Activated T-helper 17 cell treated with anti-CD3 and anti-CD28 coated beads, Interleukin-2, amount 50 U/mL, for 72 hours (primary cell): ENCODE measurements at regions not wholly inside any gene's neighbourhood (a gene's known extent, or its start where the extent isn't known, plus 50 kb on each side); places are given as distances from the start of the nearest gene placed in this dataset.
A peak's percentile ranks its signal among the peaks of the same experiment; 100 is the strongest.
"Not testable (repeated sequence)": the region's sequence is repeated elsewhere in the genome, so short reads cannot be mapped to it uniquely, and the experiment has no call there.

Source experiments
- ATAC-seq: fragments of 150-1000 bp; cut with Tn5 transposase; replicated peaks from 2 replicates; pipeline ENCODE4 v1.10.0; 2021; ENCODE audit warnings: mild to moderate bottlenecking, moderate library complexity
- H3K27ac Mint-ChIP-seq: one replicate; pipeline ENCODE4 v1.8.0; 2022; ENCODE audit warnings: mixed read lengths
- H3K27me3 Mint-ChIP-seq: one replicate; pipeline ENCODE4 v1.8.0; 2022; ENCODE audit warnings: mixed read lengths
- H3K36me3 Mint-ChIP-seq: one replicate; pipeline ENCODE4 v1.8.0; 2022; ENCODE audit warnings: low read depth, mild to moderate bottlenecking, mixed read lengths
- H3K4me1 Mint-ChIP-seq: one replicate; pipeline ENCODE4 v1.8.0; 2022; ENCODE audit warnings: mixed read lengths
- H3K4me3 Mint-ChIP-seq: one replicate; pipeline ENCODE4 v1.8.0; 2022; ENCODE audit warnings: mild to moderate bottlenecking, mixed read lengths
- H3K9me3 Mint-ChIP-seq: one replicate; pipeline ENCODE4 v1.8.0; 2022; ENCODE audit warnings: mixed read lengths

- Mint-ChIP-seq H3K27me3 (no peaks in the 10 kb centered on the region), H3K4me3 (no peak overlapping the region), H3K36me3 (no peaks in the 10 kb centered on the region), H3K9me3 (peaks cover 10% of the 10 kb centered on the region), H3K27ac (no peak overlapping the region), H3K4me1 (no peaks in the 10 kb centered on the region)
- no peak for ATAC-seq
Measured at GRCh38 chr14:55977392-55978150, 140.6 kb upstream of the PELI2 start.

- no peaks in the 10 kb centered on the region for H3K4me1 Mint-ChIP-seq
- H3K9me3 Mint-ChIP-seq = peaks cover 10% of the 10 kb centered on the region
- no peaks in the 10 kb centered on the region for H3K36me3 Mint-ChIP-seq
- H3K27ac Mint-ChIP-seq = no peak overlapping the region
- no peak for ATAC-seq
- peaks cover under 1% of the 10 kb centered on the region for H3K27me3 Mint-ChIP-seq
- H3K4me3 Mint-ChIP-seq = no peak overlapping the region
Measured at GRCh38 chr14:55979096-55979495, 139.1 kb upstream of the PELI2 start.

GRCh38 chr14:55979781-55980180 lies 138.4 kb upstream of the PELI2 start:
- Mint-ChIP-seq H3K4me3 (no peak overlapping the region), H3K36me3 (no peaks in the 10 kb centered on the region), H3K27ac (no peak overlapping the region), H3K9me3 (peaks cover 10% of the 10 kb centered on the region), H3K4me1 (no peaks in the 10 kb centered on the region), H3K27me3 (peaks cover 7% of the 10 kb centered on the region)
- peak; percentile 13 for ATAC-seq

- H3K36me3 Mint-ChIP-seq = no peaks in the 10 kb centered on the region
- no peak overlapping the region for H3K4me3 Mint-ChIP-seq
- peaks cover 10% of the 10 kb centered on the region for H3K9me3 Mint-ChIP-seq
- H3K27ac Mint-ChIP-seq = no peak overlapping the region
- peaks cover 10% of the 10 kb centered on the region for H3K27me3 Mint-ChIP-seq
- peak; percentile 93 for ATAC-seq
- no peaks in the 10 kb centered on the region for H3K4me1 Mint-ChIP-seq
Measured at GRCh38 chr14:55980970-55981369, 137.2 kb upstream of the PELI2 start.

- Mint-ChIP-seq H3K36me3 (no peaks in the 10 kb centered on the region), H3K9me3 (peaks cover 3% of the 10 kb centered on the region), H3K27me3 (peaks cover 14% of the 10 kb centered on the region), H3K4me1 (no peaks in the 10 kb centered on the region), H3K27ac (no peak overlapping the region), H3K4me3 (no peak overlapping the region)
- no peak for ATAC-seq
Measured at GRCh38 chr14:55986069-55986468, 132.1 kb upstream of the PELI2 start.

GRCh38 chr14:56000846-56001245 lies 117.4 kb upstream of the PELI2 start:
- Mint-ChIP-seq H3K4me3 (no peak overlapping the region), H3K27ac (no peak overlapping the region), H3K4me1 (peaks cover 6% of the 10 kb centered on the region), H3K27me3 (peaks cover 55% of the 10 kb centered on the region), H3K36me3 (no peaks in the 10 kb centered on the region), H3K9me3 (peaks cover 5% of the 10 kb centered on the region)
- ATAC-seq = no peak

- H3K27me3 Mint-ChIP-seq = peaks cover 55% of the 10 kb centered on the region
Measured at GRCh38 chr14:56002342-56002741, 115.9 kb upstream of the PELI2 start.

GRCh38 chr14:56002876-56003625 lies 115.2 kb upstream of the PELI2 start:
- peaks cover 5% of the 10 kb centered on the region for H3K9me3 Mint-ChIP-seq
- H3K27ac Mint-ChIP-seq = peak overlapping the region; percentile 52
- ATAC-seq = peak; percentile 95
- H3K4me3 Mint-ChIP-seq = peak overlapping the region; percentile 36
- H3K4me1 Mint-ChIP-seq = peaks cover 6% of the 10 kb centered on the region
- H3K27me3 Mint-ChIP-seq = peaks cover 56% of the 10 kb centered on the region
- H3K36me3 Mint-ChIP-seq = no peaks in the 10 kb centered on the region

More at GRCh38 chr14:56002342-56002741, 115.9 kb upstream of the PELI2 start:
- Mint-ChIP-seq H3K36me3 (no peaks in the 10 kb centered on the region), H3K27ac (no peak overlapping the region), H3K9me3 (peaks cover 5% of the 10 kb centered on the region), H3K4me3 (peak overlapping the region; percentile 36), H3K4me1 (peaks cover 6% of the 10 kb centered on the region)
- no peak for ATAC-seq

- Mint-ChIP-seq H3K4me1 (peaks cover 6% of the 10 kb centered on the region), H3K36me3 (no peaks in the 10 kb centered on the region), H3K4me3 (peak overlapping the region; percentile 52), H3K27ac (no peak overlapping the region), H3K27me3 (peaks cover 55% of the 10 kb centered on the region), H3K9me3 (peaks cover 3% of the 10 kb centered on the region)
- no peak for ATAC-seq
Measured at GRCh38 chr14:56004323-56004722, 113.9 kb upstream of the PELI2 start.

GRCh38 chr14:56004786-56005185 lies 113.4 kb upstream of the PELI2 start:
- Mint-ChIP-seq H3K4me3 (peak overlapping the region; percentile 52), H3K27me3 (peaks cover 58% of the 10 kb centered on the region), H3K36me3 (no peaks in the 10 kb centered on the region), H3K4me1 (peaks cover 6% of the 10 kb centered on the region), H3K27ac (peak overlapping the region; percentile 17), H3K9me3 (peaks cover 3% of the 10 kb centered on the region)
- peak; percentile 77 for ATAC-seq

- H3K9me3 Mint-ChIP-seq = peaks cover 3% of the 10 kb centered on the region
- peaks cover 6% of the 10 kb centered on the region for H3K4me1 Mint-ChIP-seq
- H3K36me3 Mint-ChIP-seq = no peaks in the 10 kb centered on the region
- peak overlapping the region; percentile 17 for H3K27ac Mint-ChIP-seq
- ATAC-seq = no peak
- H3K27me3 Mint-ChIP-seq = peaks cover 54% of the 10 kb centered on the region
- peak overlapping the region; percentile 52 for H3K4me3 Mint-ChIP-seq
Measured at GRCh38 chr14:56005191-56006053, 112.8 kb upstream of the PELI2 start.

GRCh38 chr14:56007491-56007890 lies 110.7 kb upstream of the PELI2 start:
- H3K27ac Mint-ChIP-seq, H3K4me3 Mint-ChIP-seq, H3K36me3 Mint-ChIP-seq, H3K9me3 Mint-ChIP-seq, H3K4me1 Mint-ChIP-seq, ATAC-seq: not testable (repeated sequence)
- peaks cover 48% of the 10 kb centered on the region for H3K27me3 Mint-ChIP-seq

GRCh38 chr14:56008150-56008549 lies 110.1 kb upstream of the PELI2 start:
- peaks cover 3% of the 10 kb centered on the region for H3K9me3 Mint-ChIP-seq
- peaks cover 6% of the 10 kb centered on the region for H3K4me1 Mint-ChIP-seq
- no peak overlapping the region for H3K27ac Mint-ChIP-seq
- no peak for ATAC-seq
- H3K4me3 Mint-ChIP-seq = no peak overlapping the region
- peaks cover 51% of the 10 kb centered on the region for H3K27me3 Mint-ChIP-seq
- H3K36me3 Mint-ChIP-seq = no peaks in the 10 kb centered on the region

GRCh38 chr14:56008661-56009060 lies 109.5 kb upstream of the PELI2 start:
- not testable (repeated sequence) for ATAC-seq, H3K9me3 Mint-ChIP-seq, H3K36me3 Mint-ChIP-seq, H3K4me1 Mint-ChIP-seq, H3K4me3 Mint-ChIP-seq, H3K27ac Mint-ChIP-seq
- H3K27me3 Mint-ChIP-seq = peaks cover 51% of the 10 kb centered on the region
